Gastroesophageal sphincter (tissue), 3 donors: ENCODE measurements at regions not wholly inside any gene's neighbourhood (a gene's known extent, or its start where the extent isn't known, plus 50 kb on each side); places are given as distances from the start of the nearest gene placed in this dataset.
"Not testable (repeated sequence)": the region's sequence is repeated elsewhere in the genome, so short reads cannot be mapped to it uniquely, and the experiment has no call there.

Experiments used
- EP300 ChIP-seq: sonication (generic); formaldehyde crosslinking; IDR thresholded peaks from one replicate; pipeline ENCODE4 v1.6.1; 2017; ENCODE audit warnings: antibody characterized with exemption, mild to moderate bottlenecking
- POLR2A ChIP-seq, 2 donors: fragments of 450-650 bp; IDR thresholded peaks; one replicate each; pipeline ENCODE4 v1.6.1; 2017; ENCODE audit warnings: antibody characterized with exemption in 2 of 2, mild to moderate bottlenecking in 2 of 2, moderate library complexity in 1 of 2
- POLR2AphosphoS5 ChIP-seq: sonication (generic); formaldehyde crosslinking; IDR thresholded peaks from one replicate; pipeline ENCODE4 v1.6.1; 2017; ENCODE audit warnings: antibody characterized with exemption
- TF ChIP-seq, protein P1 (sequence below), 4 experiments: fragments of 200-600 bp in 2 of 4; fragments of 450-650 bp in 2 of 4; sonication (generic) in 1 of 4; IDR thresholded peaks; one replicate each; pipeline ENCODE4 v1.5.1; 2017 to 2019; ENCODE audit warnings: antibody characterized with exemption in 4 of 4, mild to moderate bottlenecking in 2 of 4, moderate library complexity in 2 of 4

DNA sequence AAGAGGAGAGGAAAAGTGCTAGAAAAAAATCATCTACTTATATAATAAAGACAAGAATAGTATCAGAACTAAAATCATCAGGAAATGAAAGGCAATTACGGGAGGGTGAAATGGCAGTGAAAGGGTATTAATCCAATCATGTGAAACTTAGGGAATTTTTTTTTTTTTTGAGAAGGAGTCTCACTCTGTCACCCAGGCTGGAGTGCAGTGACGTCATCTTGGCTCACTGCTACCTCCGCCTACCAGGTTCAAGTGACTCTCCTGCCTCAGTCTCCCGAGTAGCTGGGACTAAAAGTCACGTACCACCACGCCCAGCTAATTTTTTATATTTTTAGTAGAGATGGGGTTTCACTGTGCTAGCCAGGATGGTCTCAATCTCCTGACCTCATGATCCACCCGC lies 501.3 kb downstream of the COL12A1 start:
- TF ChIP-seq POLR2A (IDR thresholded peaks at IDR 0.05); POLR2AphosphoS5; EP300: not testable (repeated sequence)
- TF ChIP-seq, protein P1, sequence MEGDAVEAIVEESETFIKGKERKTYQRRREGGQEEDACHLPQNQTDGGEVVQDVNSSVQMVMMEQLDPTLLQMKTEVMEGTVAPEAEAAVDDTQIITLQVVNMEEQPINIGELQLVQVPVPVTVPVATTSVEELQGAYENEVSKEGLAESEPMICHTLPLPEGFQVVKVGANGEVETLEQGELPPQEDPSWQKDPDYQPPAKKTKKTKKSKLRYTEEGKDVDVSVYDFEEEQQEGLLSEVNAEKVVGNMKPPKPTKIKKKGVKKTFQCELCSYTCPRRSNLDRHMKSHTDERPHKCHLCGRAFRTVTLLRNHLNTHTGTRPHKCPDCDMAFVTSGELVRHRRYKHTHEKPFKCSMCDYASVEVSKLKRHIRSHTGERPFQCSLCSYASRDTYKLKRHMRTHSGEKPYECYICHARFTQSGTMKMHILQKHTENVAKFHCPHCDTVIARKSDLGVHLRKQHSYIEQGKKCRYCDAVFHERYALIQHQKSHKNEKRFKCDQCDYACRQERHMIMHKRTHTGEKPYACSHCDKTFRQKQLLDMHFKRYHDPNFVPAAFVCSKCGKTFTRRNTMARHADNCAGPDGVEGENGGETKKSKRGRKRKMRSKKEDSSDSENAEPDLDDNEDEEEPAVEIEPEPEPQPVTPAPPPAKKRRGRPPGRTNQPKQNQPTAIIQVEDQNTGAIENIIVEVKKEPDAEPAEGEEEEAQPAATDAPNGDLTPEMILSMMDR (IDR thresholded peaks at IDR 0.05), result not testable (repeated sequence)
